Ovary (tissue), 3 donors: ENCODE measurements at regions not wholly inside any gene's neighbourhood (a gene's known extent, or its start where the extent isn't known, plus 50 kb on each side); places are given as distances from the start of the nearest gene placed in this dataset.

Experiments used
- CTCF ChIP-seq, 3 donors: fragments of 450-650 bp in 2 of 3; fragments of 200-600 bp in 1 of 3; IDR thresholded peaks; one replicate each; pipeline versions ENCODE4 v1.5.1 to v1.8.0; 2016 to 2022; ENCODE audit warnings: antibody characterized with exemption in 3 of 3, mild to moderate bottlenecking in 1 of 3
- EP300 ChIP-seq: sonication (generic); formaldehyde crosslinking; IDR thresholded peaks from one replicate; pipeline ENCODE4 v1.6.1; 2017; ENCODE audit warnings: antibody characterized with exemption
- POLR2A ChIP-seq: fragments of 450-650 bp; IDR thresholded peaks from one replicate; pipeline ENCODE4 v1.6.1; 2017; ENCODE audit warnings: antibody characterized with exemption, mild to moderate bottlenecking, moderate library complexity
- donor health status: DM: no; HTN: no; CAD: no.

DNA sequence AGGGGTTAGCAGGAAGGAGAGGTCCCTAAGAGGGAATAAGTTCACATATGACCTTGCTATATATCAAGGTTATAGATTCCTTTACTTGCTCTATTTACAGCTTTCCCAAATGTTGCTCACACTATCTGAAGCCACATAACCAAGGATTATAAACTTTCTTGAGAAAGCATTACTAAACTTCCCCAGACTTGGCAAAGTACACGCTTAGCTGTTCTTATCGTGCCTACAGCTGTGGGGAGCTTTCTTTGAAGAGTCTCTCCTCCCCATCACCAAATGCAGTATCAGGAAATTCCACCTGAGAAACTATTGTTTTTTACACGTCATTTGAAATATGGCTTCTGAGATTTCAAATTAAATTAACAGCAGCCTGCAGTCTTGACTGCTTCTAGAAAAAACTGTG lies 284.5 kb downstream of the CHL1 start:
- TF ChIP-seq CTCF (IDR thresholded peaks at IDR 0.05) (no peak), POLR2A (no peak), EP300 (no peak)
